Stimulated activated CD4-positive, alpha-beta T cell treated with anti-CD3 and anti-CD28 coated beads, Interleukin-15, amount 100 ng/mL, for 1 hour (primary cell): ENCODE measurements at regions not wholly inside any gene's neighbourhood (a gene's known extent, or its start where the extent isn't known, plus 50 kb on each side); places are given as distances from the start of the nearest gene placed in this dataset.
"Not testable (repeated sequence)": the region's sequence is repeated elsewhere in the genome, so short reads cannot be mapped to it uniquely, and the experiment has no call there.

Experiments
- DNase-seq, 2 donors: peaks; one replicate each; pipeline ENCODE4 v3.0.0-alpha.2; 2020; ENCODE audit warnings: low read depth in 1 of 2, low spot score in 1 of 2

DNA sequence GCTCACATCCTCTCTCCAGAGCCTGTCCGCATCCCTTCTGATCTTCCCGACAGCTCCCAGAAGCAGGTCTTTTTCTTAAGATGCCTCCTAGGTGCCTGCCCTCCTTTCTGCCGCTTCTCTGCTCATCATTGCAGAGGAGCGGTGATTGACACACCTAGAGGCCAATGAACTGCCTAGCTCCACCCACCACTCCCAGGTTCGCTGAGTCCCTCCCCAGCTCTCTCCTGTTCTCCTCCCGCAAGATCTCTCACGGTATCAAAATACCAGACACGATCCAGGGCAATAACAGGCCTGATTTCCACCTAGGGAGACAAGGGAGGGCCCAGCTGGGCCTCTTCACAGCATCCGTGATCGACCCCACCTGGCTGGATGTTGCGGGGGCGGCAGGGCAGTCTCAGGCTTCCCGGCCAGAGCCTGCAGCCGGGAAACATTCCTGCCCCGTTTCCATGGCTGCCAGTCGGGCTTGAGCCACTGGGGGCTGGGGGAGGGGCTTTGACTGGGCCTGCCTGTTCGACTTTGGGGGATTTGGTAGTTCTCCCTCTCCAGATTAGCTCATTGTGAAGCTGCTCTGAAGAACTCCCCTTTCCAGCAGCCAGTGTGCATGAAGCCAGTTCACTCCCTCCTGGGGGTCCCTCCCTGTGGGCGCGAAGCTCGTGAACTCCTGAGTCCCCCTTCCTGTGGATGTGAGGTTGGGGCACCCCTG, 373.5 kb downstream of the RPS24 start:
- DNase-seq = peak in 1 of 2 donors; percentile 60

DNA sequence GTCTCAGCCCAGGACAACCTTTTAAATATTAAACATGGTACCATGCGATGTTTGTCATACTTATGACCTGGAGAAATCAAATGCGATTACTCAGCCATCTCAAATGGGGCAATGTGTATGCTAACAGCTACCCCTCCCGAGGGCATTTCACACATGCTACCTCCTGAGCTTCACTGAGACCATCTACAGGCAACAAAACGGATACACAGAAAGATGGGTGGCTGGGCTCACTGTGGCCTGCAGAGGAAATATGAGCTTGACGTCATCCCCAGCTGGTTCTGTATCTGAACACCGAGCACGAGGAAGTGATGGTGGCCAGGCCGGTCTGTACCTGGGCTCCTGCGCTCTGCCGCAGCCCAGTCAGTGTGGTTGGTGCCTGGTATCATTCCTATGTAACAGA, 374.3 kb downstream of the RPS24 start:
- DNase-seq = no peak

DNA sequence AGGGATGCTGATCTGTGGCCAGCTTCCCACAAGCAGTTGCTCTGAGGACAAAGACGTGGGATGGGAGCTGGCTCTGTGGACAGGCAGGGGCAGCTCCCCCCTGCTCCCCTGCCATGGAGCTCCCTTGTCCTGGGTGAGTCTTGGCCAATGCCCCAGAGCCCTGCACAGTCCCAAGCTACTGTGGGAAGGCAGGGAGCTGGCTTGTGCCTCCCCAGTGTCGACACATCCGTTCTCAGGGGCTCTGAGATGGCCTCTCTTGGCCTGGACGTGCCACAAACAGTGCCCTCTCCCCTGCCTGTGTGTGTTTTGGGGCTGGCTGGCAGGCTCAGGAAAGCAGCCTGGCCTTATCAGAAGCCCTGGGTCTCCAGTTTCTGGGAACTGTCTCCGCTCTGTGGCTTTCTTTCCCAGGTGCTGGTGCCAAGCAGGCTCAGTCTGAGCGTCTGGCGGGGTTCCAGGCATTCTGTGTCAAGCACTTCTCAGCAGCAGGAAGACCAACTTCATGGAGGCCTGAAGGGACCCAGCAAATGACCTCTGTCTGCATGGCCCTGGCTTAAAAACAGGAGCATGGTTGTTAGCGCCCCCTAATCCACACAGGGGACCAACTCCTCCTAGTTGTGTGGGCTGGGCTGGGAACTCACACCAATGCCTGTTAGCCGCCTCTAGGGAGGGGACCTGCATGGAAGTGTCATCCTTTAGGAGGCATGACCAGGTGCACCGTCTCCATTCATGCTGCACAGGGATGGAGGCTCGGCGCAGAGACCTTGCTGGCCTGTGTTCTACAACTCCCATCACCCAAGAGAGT, 375.2 kb downstream of the RPS24 start:
- DNase-seq = no peak

DNA sequence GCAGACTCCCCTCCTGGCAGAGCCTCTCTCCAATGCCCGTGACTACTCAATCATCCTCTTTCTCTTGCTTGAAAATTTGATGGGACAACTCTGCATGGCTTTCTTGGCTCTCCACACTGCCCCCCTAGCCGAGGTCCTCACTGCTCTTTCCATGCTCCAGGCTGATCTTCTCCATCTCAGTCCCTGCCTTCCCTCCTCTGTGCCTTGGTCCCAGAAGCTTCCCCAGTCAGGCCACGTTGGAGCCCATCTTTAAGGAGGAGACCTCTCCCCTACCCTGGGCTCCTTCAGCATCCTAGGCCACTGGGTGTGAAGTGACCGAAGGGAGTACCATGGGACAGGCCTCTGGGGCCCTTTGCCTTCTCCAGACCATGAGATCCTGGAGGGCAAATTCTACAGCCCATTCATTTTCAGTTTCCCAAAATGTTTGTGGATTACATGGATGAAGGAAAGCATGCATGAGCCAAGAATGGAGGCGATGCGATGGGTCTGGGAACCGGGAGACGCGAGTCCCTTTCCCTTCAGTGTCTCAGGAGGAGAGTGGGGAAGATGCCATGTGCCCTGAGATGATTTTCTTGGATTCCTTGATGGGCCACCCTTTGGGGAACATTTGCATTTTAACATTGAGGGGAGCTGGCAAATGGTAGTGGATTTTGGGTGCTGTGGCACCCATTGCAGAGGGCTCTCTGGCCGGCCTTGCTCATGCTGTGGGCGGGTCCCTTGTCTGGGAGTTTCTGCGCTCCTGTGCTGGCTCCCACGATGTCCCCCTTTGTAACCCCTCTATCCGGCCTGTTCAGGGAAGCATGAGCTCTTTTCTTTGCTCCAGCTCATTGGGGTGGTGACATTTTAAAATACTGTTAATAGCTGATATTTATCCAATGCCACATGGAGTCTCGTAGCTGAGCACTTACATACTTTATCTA, 376.6 kb downstream of the RPS24 start:
- no peak for DNase-seq

DNA sequence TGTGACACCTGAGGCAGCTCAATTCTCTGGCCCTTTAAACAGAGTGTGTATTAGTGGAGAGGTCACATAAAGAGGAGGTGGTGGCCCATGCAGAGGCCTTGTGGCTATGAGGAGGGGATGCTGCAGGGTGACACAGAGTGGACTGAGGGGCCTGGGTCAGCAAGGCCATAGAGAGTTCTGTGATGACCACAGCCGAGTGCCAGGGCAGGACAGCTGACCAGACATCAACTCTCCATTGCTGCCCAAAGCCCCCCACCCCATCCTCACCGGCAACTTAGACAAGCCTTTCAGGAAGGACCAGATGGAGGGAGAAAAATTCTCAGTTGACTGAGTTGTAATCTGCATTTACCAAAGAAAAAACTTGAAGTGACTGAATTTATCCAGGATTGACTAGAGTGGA, 378.1 kb downstream of the RPS24 start:
- DNase-seq = no peak

DNA sequence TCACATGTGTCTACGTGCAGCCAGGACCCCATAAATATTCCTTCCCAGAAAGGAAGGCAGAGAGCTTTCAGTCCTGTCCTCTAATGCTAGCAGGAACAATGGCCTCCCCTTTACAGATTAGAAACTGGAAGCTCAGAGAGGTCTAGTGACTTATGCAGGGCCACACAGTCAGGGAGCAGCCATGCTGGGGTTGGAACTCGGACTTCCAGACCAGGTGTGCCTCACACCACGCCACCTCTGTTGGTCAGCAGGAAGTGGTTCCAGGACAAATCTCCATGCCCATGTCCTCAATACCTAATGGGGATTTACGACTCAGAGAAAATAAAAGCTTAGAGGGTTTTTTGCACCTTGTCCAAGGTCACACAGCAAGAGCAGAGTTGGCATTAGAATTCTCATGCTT, 378.9 kb downstream of the RPS24 start:
- DNase-seq = no peak

DNA sequence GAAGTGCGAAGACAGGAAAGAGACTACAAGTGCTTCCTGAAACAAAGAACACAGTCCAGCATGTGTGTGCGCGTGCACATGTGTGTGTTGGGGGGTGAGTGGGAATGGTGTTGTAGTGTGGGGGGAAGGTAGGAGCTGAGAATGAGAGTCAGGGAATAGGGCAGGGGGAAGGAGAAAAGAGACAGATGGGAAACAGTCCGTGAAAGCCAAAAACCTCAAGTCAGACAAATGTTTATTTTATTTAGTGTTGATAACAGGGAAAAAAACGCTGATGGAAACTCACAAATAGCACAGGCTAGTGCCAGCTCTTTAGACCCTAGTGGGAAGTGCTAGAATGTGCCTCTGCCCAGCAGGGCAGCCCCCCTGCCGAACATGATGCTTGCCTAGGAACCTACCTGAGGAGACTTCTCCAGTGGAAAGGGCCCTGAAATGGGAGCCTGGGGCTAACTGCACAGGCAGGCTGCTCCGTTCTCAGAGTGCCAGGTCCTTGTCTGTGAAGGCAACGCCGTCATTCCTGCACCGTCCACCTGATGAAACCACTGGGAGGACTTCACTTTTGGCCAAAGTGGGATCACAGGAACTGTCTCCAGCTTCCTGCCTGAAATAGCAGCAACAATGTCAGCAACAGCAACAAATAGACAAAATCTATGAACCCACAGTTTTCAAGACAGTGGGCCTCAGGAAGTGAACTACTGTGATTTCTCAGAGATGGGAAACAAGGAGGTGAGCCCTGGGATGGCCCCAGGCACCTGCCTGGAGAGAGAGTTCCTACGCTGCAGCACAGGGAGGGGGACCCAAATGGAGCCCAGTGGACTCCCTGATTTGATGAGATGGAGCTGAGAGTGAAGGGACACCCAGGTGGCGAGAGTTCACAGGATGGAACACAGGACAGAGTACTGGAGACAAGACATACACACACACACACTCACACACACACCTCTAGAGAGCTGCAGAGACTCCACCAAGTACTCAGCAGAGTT, 379.7 kb downstream of the RPS24 start:
- no peak for DNase-seq

DNA sequence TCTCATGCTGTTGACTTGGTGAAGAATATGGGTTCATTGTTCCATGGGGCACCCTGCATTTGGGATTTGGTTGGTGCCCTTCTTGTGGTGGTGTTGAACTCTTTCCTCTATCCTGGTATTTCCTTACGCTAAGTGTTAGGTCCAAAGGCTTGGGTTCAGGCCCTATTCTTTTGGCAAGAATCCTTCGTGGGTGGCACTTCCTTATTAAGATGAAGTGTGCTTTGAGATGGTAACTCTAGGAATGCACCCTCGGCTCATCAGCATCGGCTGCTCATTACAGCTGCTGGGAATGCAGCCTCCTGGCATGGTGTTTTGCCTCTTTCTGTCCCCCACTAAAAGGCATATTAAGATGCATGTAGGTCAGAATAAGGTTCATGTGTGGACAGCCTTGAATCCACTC, 380.7 kb downstream of the RPS24 start:
- no peak for DNase-seq

DNA sequence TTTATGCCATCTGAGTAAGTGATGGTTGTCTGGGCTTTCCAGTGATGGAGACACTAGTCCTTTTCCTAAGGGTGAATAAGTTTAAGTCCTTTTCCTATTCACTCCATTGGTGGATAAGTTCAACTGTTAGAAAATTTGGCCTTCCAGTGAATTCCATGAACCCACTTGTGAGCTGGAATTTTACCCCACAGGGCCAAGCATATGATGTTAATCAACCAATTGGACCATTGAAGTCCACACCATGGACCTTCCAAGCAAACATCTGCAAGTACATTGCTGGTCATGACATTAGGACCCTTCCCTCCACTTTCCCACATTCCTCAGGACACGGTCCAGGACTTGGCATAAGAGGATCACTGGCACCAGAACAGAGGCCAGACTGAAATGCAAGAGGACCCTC, 381.4 kb downstream of the RPS24 start:
- DNase-seq = no peak

DNA sequence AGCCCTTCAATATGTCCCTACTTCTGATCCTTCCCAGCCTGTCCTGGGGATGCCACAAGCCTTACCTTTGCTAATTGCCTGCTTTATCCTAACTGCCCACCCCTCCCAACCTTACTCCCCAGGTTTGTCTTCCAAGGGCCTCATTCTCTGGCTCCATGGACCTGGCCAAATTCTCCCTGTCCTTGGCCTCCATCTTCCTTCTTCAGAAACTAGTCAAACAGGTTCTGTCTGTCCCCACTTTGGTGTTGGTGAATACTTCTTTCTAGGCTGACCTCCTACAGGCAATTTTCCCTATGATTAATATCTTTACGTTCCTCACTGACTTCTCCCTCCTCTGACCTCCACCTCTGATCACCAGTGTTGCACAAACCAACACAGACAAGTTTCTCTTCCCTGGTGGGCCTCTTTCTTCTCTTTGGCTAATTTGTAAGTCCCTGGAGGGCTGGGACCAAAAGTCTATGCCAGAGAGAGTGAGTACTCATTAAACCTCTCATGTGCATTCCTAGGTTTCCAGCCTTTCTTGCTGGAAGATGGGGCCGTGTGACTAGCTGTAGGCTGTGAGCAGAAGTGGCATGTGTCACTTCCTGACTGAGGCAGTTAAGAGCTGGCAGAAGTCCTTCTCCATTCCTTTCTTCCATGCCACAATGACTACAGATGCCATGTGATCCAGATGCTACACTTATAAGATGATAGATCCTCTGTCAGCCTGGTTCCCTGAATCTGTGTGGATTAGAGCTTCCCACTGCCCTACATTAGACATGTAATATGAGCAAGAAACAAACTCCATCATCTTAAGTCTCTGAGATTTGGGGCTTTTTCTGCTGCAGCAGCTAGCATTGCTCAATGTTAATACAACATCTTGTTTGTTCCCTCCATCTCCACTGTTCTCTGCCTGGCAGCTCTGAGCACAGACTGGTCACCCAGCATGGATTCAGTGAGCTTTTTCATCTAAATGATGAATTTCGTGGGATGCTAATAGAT, 382.7 kb downstream of the RPS24 start:
- DNase-seq = no peak

DNA sequence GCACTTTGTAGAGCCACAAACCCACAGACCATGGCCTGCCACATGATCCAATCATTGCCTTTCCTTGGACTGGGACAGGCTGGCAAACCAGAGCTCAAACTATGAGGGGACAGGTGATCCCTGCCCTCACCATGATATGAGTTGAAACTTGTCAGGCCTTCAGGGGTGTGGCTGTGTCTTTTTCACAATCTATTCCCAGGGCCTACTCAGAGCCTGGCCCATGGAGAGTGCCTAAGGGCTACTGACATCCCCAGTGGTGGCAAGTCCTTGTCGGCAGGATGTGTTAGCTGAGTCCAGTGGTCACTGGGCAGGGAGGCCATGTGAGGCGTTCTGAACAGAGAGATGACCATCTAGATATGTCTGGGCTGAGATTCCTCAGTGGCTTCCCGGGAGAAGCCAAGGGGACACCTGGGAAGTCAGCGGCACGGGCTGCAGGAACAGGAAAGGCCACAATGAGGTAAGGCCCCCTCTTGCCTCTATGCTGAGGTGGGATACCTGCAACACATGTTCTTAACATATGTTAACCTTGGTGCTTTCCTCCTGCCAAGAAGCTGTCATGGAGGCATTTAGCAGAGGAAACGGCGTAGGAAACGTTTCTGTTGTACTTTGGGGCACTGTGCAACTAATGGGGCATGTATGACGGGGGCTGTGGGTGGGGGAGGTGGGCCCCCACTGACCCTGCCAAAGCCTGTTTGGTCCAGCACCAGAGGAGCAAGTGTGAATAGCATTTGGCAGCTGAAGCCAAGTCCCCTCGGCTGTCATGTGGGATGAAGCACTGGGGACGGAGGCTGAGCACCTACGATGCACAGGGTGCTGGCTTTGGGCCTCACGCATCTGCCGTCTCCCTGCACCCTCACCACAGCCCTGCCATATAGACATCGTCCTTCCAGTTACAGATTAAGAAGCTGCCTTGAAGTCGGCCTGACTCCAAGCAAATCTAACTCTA, 384.0 kb downstream of the RPS24 start:
- no peak for DNase-seq

DNA sequence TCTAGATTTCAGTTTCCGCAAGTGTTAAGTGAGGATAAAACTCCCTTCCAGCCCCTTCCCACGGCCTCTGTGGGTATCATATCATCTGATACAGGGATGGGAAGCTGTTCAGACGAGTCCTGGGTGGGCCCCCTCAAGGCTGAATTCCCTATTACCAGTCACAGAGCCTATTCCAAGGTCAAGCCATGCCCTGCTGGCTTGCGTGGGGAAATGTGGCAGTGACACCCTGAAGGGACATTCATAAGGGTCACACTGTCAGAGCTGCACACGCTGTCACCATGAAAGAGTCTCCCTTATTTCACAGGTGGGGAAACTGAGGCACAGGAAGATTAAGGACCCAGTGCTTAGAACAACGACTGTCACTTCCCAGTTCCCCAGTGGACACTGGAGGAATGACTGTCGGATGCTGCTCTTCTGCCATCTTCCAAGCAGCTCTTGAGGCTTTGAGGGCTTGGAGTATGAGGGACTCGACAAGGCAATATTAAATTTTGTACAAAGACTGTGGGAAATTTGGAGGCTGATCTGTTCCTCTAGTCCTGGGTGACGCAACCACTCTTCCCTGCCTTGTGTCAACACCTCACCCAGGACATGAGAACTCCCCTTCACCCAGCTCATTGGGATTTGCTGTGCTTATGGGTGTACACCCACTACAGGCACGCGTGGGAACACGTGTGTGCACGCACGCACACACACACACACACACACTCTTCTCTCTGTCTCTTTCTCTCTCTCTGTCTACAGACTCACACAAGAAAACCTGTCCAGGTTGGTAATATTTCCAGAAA, 386.0 kb downstream of the RPS24 start:
- DNase-seq = no peak

DNA sequence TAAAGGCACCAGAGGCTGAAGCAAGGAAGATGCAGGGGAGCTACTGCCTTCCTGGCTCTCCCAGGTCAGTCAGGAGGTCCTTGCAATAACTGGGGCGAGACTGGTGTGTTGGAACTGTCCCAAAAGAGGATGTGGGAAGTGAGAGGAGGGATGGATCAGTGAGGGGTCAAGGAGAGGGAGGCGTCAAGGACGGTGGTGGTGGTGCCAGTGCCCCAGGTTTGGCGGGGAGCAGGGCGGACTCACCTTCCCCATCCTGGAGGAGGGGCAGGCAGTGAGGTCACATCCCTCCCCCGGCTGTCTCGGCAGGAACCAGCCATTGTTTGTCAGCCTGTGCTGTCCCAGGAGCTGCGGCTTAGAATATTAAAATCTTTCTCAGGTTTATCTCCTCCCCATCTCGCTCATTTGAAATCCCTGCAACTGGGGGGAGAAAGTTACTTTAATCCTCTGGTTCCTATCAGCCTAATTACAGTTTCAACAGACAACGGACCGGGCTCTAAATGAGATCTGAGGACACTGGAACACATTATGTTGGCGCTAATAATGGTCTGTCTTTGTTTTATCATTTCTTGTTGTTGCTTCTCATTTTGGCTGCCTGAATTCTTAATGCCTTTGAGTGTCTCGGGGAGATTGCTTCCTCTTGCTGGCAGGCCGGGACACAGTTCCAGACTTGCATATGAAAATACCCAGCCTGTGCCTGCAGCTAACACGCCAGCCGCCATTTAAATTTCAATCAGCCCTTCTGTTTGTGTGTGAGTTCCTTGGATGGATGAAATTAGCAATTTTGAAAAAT, 387.5 kb downstream of the RPS24 start:
- no peak for DNase-seq

DNA sequence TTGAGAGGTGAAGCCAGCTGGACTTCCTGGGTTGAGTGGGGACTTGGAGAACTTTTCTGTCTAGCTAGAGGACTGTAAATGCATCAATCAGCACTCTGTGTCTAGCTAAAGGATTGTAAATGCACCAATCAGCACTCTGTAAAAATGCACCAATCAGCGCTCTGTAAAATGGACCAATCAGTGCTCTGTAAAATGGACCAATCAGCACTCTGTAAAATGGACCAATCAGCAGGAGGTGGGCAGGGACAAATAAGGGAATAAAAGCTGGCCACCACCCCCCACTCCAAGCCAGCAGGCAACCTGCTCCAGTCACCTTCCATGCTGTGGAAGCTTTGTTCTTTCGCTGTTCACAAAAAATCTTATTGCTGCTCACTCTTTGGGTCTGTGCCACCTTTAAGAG, 390.4 kb downstream of the RPS24 start:
- not testable (repeated sequence) for DNase-seq

DNA sequence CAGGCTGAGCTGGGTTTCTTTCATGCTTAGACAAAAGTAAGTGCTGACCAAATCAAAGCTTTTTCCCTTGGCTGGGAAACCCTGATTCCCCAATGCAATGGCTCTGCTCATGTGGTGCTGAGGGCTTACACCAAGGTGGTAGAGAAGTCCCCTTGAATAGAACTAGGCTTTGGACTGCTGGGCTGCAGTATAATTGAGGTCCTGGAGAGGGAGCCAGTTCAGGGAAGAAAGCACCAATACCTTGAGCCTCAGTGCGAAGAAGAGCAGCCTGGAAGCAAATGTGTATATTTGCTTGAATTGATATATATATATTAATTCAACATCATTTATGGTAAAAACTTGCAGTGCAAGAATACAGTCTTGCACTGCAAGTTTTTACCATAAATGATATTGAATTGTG, 391.1 kb downstream of the RPS24 start:
- no peak for DNase-seq

DNA sequence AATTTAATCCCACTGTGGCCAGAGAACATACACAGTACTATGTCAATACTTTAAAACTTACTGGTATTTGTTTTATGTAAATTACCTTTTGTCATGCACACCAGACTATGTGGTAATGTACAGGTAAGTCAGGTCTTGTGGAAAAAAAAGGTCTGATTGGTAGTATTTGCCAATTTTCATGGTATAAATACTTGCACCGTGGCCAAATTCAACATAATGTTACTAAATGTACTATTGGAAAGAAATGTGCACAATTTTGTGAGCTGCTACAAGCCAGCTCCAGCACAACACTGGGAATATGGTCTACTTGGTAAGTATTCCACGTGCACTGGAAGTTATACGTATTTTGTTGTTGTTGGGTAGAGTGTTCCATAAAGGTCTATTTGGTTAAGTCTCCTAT, 392.5 kb downstream of the RPS24 start:
- no peak for DNase-seq
